ENCODE measurements at regions not wholly inside any gene's neighbourhood (a gene's known extent, or its start where the extent isn't known, plus 50 kb on each side); places are given as distances from the start of the nearest gene placed in this dataset.

- H3K4me1 Mint-ChIP-seq: peaks cover 2% of the 10 kb centered on the region
- no peak overlapping the region for H3K27ac Mint-ChIP-seq
- H3K4me3 Mint-ChIP-seq: no peak overlapping the region
- peaks cover 3% of the 10 kb centered on the region for H3K36me3 Mint-ChIP-seq (ENCODE audit: low read depth)
- TF ChIP-seq, protein P1, sequence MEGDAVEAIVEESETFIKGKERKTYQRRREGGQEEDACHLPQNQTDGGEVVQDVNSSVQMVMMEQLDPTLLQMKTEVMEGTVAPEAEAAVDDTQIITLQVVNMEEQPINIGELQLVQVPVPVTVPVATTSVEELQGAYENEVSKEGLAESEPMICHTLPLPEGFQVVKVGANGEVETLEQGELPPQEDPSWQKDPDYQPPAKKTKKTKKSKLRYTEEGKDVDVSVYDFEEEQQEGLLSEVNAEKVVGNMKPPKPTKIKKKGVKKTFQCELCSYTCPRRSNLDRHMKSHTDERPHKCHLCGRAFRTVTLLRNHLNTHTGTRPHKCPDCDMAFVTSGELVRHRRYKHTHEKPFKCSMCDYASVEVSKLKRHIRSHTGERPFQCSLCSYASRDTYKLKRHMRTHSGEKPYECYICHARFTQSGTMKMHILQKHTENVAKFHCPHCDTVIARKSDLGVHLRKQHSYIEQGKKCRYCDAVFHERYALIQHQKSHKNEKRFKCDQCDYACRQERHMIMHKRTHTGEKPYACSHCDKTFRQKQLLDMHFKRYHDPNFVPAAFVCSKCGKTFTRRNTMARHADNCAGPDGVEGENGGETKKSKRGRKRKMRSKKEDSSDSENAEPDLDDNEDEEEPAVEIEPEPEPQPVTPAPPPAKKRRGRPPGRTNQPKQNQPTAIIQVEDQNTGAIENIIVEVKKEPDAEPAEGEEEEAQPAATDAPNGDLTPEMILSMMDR (IDR thresholded peaks at IDR 0.05; ENCODE audit: unreplicated experiment in 3 of 3): no peak
- peaks cover 9% of the 10 kb centered on the region for H3K9me3 Mint-ChIP-seq
- H3K27me3 Mint-ChIP-seq (ENCODE audit: low read depth): no peaks in the 10 kb centered on the region
Observed at GRCh38 chr11:90783111-90783510, 560.3 kb upstream of the CHORDC1 start.

DNA sequence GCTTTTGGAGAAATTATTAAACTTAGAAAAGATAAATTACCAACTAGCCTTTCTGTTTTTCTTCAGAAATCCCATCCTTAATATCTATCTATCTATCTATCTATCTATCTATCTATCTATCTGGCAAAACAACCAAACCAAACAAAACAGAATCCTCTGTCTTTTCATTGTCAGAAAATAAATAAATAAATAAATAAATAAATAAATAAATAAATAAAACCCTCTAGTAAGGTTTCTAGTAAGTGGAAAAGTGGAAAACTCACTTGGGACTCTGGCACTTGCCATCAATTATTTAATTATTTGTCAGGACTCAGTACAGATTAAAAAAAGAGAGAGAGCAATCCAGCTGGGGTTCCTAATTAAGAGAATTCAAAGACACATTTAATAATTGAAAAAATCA, 556.2 kb upstream of the CHORDC1 start:
- H3K36me3 Mint-ChIP-seq (ENCODE audit: low read depth): no peaks in the 10 kb centered on the region

DNA sequence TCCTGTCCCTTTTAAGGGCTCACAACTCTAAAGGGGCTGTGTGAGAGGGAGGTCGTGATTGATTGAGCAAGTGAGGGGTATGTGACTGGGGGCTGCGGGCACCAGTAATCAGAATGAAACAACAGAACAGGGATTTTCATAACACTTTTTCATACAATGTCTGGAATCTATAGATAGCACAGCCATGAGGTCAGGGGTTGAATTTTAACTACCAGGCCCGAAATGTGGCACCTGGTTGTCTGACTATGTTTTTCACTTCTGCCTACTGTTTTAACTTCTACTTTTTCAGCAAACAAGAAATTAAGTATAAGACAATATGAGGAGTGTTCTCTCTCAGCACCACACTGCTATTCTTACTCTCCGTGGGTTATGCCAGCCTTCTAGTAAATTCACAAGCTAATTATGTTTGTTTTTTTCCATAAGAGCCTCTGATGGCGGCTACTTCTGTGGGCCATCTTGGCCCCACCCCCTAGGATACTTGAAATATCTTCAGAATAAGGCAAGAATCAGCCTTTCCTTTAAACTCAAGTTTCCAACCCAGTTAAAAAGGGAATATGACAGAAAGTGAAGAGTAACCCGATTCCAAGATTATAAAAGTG, 552.8 kb upstream of the CHORDC1 start:
- H3K27me3 Mint-ChIP-seq (ENCODE audit: low read depth): peaks cover 3% of the 10 kb centered on the region
- H3K4me3 Mint-ChIP-seq: no peak overlapping the region
- H3K36me3 Mint-ChIP-seq (ENCODE audit: low read depth): no peaks in the 10 kb centered on the region
- peaks cover 26% of the 10 kb centered on the region for H3K9me3 Mint-ChIP-seq
- TF ChIP-seq, protein P1 (IDR thresholded peaks at IDR 0.05; ENCODE audit: unreplicated experiment in 3 of 3): no peak
- H3K27ac Mint-ChIP-seq: no peak overlapping the region
- H3K4me1 Mint-ChIP-seq: peaks cover 5% of the 10 kb centered on the region

More for the DNA sequence above, 556.2 kb upstream of the CHORDC1 start:
- Mint-ChIP-seq H3K27me3 (ENCODE audit: low read depth) (peaks cover 3% of the 10 kb centered on the region), H3K9me3 (peaks cover 10% of the 10 kb centered on the region), H3K4me1 (peaks cover 5% of the 10 kb centered on the region), H3K27ac (no peak overlapping the region), H3K4me3 (no peak overlapping the region)
- TF ChIP-seq, protein P1 (IDR thresholded peaks at IDR 0.05; ENCODE audit: unreplicated experiment in 3 of 3): no peak

GRCh38 chr11:90774727-90775566, 552.1 kb upstream of the CHORDC1 start:
- peaks cover 30% of the 10 kb centered on the region for H3K9me3 Mint-ChIP-seq
- TF ChIP-seq, protein P1 (IDR thresholded peaks at IDR 0.05; ENCODE audit: unreplicated experiment in 3 of 3): no peak
- peaks cover 5% of the 10 kb centered on the region for H3K4me1 Mint-ChIP-seq
- H3K27me3 Mint-ChIP-seq (ENCODE audit: low read depth): peaks cover 3% of the 10 kb centered on the region
- H3K36me3 Mint-ChIP-seq (ENCODE audit: low read depth): no peaks in the 10 kb centered on the region
- H3K4me3 Mint-ChIP-seq: no peak overlapping the region
- H3K27ac Mint-ChIP-seq: no peak overlapping the region

DNA sequence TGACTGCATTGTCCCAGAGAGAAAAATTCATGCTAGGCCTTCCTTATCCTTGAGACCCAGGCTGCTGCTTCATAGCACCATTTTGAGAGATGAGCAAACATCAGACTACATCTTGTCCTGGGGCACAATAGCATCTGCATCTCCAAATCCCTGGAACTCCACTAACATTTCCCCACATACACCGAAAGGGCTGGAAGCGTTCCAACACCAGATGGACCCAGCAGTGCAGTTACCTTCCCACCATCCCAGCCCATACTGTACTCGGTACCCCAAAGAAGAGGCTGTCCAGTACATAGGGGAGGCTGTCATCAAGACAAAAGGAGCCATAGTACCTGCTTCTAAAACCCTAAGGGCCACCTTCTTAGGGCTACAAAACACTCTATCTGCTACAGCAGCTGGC, 547.2 kb upstream of the CHORDC1 start:
- Mint-ChIP-seq H3K9me3 (peaks cover 25% of the 10 kb centered on the region), H3K27ac (no peak overlapping the region), H3K36me3 (ENCODE audit: low read depth) (no peaks in the 10 kb centered on the region), H3K27me3 (ENCODE audit: low read depth) (no peaks in the 10 kb centered on the region), H3K4me3 (no peak overlapping the region), H3K4me1 (no peaks in the 10 kb centered on the region)
- TF ChIP-seq, protein P1 (IDR thresholded peaks at IDR 0.05; ENCODE audit: unreplicated experiment in 3 of 3): no peak

Data from nephron (organoid).